Fibroblast of mammary gland (primary cell): ENCODE measurements at regions not wholly inside any gene's neighbourhood (a gene's known extent, or its start where the extent isn't known, plus 50 kb on each side); places are given as distances from the start of the nearest gene placed in this dataset.

ENCODE experiments used
- DNase-seq: peaks from one replicate; pipeline ENCODE4 v3.0.0-alpha.2; 2010; ENCODE audit warnings: low read depth
- H3K4me3 ChIP-seq: 2 replicates; pipeline ENCODE4 v1.5.1; 2011; ENCODE audit warnings: low read depth, mild to moderate bottlenecking, low read length, moderate library complexity; ENCODE audit not compliant: control insufficient read depth
- TF ChIP-seq, protein P1 (sequence below): conservative IDR thresholded peaks from 2 replicates; pipeline ENCODE4 v1.5.1; 2011; ENCODE audit warnings: low read depth, low read length, inconsistent platforms; ENCODE audit not compliant: control insufficient read depth, insufficient read depth

DNA sequence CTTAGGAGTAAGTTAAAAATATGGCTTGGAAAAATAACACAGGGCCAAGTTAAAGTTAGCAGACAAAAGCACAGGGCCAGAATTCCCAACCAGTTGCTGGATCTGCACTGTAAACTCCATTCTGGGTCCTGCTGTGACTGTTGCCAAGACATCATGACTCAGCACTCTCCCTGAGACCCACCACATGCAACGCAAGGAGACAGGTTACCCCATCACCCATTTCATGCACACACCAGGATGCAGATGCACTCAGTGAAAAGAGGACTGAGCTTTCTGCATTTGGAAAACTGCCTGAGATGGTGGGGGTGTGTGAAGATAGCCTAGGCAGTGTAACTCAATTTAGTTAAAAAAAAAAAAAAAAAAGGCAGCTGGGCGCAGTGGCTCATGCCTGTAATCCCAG lies 97.6 kb upstream of the ZNF438 start:
- H3K4me3 ChIP-seq = no peak overlapping the region
- TF ChIP-seq, protein P1, sequence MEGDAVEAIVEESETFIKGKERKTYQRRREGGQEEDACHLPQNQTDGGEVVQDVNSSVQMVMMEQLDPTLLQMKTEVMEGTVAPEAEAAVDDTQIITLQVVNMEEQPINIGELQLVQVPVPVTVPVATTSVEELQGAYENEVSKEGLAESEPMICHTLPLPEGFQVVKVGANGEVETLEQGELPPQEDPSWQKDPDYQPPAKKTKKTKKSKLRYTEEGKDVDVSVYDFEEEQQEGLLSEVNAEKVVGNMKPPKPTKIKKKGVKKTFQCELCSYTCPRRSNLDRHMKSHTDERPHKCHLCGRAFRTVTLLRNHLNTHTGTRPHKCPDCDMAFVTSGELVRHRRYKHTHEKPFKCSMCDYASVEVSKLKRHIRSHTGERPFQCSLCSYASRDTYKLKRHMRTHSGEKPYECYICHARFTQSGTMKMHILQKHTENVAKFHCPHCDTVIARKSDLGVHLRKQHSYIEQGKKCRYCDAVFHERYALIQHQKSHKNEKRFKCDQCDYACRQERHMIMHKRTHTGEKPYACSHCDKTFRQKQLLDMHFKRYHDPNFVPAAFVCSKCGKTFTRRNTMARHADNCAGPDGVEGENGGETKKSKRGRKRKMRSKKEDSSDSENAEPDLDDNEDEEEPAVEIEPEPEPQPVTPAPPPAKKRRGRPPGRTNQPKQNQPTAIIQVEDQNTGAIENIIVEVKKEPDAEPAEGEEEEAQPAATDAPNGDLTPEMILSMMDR = no peak
- peak; percentile 99 for DNase-seq

DNA sequence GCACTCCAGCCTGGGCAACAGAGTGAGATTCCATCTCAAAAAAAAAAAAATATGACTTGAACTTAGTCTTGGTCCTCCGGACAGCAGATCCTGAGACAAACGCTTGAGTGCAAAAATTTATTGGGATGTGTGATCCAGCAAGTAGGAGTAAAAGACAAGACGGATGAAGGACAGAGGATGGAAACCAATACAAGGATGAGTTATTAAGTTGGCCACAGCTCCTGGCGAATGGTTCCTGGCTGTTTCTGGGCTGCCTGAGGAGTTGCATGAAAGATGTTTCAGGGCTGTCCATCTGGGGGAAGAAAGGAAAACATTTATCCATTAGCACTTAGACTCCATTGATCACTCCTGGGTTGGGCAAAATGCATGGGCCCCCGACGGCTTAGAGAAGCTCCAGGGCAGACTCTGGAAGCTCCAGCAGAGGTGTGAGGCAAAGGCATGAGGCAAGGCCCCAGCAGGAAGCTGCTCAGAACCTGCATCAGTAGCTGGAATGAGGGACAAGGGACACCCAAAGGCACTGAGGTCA lies 98.3 kb upstream of the ZNF438 start:
- no peak overlapping the region for H3K4me3 ChIP-seq
- TF ChIP-seq, protein P1 = no peak
- DNase-seq = no peak

DNA sequence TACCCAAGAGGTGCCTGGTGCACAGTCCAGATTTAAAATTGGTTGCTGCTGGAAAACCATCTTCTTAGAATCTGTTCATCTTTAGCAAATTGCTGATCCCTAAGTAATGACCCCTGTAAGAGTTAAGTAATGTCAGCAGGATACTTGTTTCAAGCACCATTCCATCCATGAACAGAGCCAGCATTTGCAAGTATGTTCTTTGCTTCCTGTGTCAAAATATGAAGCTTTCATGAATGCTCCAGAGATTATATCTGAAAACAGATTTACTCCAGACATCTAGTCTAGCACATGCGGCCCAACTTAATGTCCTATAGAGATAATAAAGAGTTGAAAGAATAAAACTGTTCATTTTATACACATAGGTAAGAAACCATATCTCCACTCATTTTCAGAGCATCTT lies 98.7 kb upstream of the ZNF438 start:
- TF ChIP-seq, protein P1 = no peak
- no peak for DNase-seq
- no peak overlapping the region for H3K4me3 ChIP-seq

DNA sequence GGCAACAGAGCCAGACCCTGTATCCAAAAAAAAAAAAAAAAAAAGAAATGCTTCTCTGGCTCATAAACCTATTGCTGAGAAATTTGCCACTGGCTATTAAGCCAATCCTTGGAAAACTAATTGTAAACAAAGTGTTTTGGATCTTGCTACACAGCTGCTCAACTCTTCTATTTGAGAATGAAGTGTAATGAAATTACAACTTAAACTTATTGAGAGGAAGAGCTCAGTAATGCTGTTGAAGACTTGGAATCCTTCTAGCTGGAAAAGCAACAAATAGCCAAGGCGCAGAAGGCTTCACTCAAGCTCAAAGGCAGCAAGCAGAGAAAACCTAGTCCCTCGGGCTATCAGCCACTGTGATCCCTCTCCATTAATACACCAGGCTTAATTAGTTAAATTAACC lies 99.6 kb upstream of the ZNF438 start:
- TF ChIP-seq, protein P1 = no peak
- DNase-seq = no peak
- H3K4me3 ChIP-seq = no peak overlapping the region

DNA sequence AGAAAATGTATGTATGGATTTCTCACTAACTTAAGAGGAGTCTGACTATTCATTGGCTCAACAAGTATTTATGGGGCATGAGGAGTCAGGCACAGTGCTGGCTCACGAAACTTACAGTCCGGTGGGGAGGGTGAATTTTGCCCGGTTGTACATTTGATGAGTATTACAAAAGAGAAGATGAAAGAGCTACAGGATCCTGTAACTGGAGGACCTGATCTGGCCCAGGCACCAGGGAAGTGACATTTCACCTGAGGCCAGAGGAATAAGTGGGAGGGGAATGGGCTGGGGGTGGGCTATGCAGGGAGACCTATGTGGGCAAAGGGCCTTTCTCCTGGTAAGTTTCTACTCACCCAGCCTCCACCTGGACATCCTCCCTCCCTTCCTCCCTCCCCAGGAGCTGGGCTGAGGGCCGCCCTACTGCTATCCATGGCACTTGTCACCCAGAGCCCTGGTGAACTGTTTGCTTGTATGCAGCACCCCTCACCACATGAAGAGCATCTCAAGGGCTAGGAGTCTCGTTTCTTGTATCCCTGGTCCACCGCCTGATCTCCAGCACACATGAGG lies 101.1 kb upstream of the ZNF438 start:
- TF ChIP-seq, protein P1 = no peak
- H3K4me3 ChIP-seq = no peak overlapping the region
- no peak for DNase-seq

DNA sequence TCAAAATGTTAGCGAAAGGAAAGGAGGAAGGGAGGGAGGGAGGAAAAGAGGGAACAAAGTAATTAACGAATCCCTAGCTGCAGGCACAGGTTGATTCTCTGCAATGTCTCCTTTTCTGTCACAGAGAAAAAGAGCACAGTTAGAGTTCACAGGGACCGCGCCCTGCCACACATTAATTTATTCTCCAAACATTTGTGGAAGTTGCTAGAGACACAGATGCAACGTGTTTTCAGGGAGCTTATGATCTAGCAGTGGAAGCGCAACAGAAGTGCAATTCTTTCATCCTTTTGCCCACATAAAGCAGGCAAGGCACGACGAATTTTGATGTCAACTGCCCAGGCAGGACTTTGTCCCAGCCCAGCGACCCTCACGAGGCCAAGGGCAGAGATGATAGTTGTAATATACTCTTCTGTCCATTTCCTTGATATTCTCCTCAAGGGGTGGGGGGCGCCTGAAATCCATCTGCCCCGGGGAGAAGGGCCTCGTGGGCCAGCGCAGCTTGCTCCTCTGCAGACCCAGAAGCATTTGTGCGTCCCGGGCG lies 101.7 kb upstream of the ZNF438 start:
- TF ChIP-seq, protein P1 = no peak
- no peak for DNase-seq
- H3K4me3 ChIP-seq = no peak overlapping the region
